ENCODE measurements at regions not wholly inside any gene's neighbourhood (a gene's known extent, or its start where the extent isn't known, plus 50 kb on each side); places are given as distances from the start of the nearest gene placed in this dataset.

GRCh38 chr15:37792351-37792750 is 142.1 kb upstream of the TMCO5A start:
- DNase-seq = no peak
- no peaks in the 10 kb centered on the region for H3K9me3 ChIP-seq
- TF ChIP-seq POLR2AphosphoS5 (IDR thresholded peaks at IDR 0.05) (no peak), EP300 (IDR thresholded peaks at IDR 0.05) (no peak), CTCF (IDR thresholded peaks at IDR 0.05) (no peak), POLR2A (IDR thresholded peaks at IDR 0.05) (no peak)
- H3K36me3 ChIP-seq = no peaks in the 10 kb centered on the region
- H3K27me3 ChIP-seq = no peaks in the 10 kb centered on the region
- H3K4me1 ChIP-seq = no peaks in the 10 kb centered on the region
- no peak overlapping the region for H3K4me3 ChIP-seq
- intact Hi-C loops (cut with DNase I; ENCODE audit: low total_unique reads) = no loop called here
- 68 to 82% (median 76%) methylated on average over 4 of the region's 4 CpGs for WGBS, 5 donors
- H3K27ac ChIP-seq = no peak overlapping the region

- TF ChIP-seq POLR2A (IDR thresholded peaks at IDR 0.05) (no peak), POLR2AphosphoS5 (IDR thresholded peaks at IDR 0.05) (no peak), EP300 (IDR thresholded peaks at IDR 0.05) (no peak), CTCF (IDR thresholded peaks at IDR 0.05) (no peak)
- intact Hi-C loops (cut with DNase I; ENCODE audit: low total_unique reads) = no loop called here
- H3K27me3 ChIP-seq = no peaks in the 10 kb centered on the region
- no peaks in the 10 kb centered on the region for H3K4me1 ChIP-seq
- 11 to 18% (median 16%) methylated on average over 2 of the region's 2 CpGs for WGBS, 5 donors
- no peaks in the 10 kb centered on the region for H3K36me3 ChIP-seq
- H3K27ac ChIP-seq = no peak overlapping the region
- H3K9me3 ChIP-seq = no peaks in the 10 kb centered on the region
- no peak overlapping the region for H3K4me3 ChIP-seq
- no peak for DNase-seq
Observed at GRCh38 chr15:37793851-37794250, 140.6 kb upstream of the TMCO5A start.

GRCh38 chr15:37794947-37795346 is 139.5 kb upstream of the TMCO5A start:
- H3K9me3 ChIP-seq = no peaks in the 10 kb centered on the region
- intact Hi-C loops (cut with DNase I; ENCODE audit: low total_unique reads) = no loop called here
- WGBS, 5 donors = 32 to 72% (median 40%) methylated on average over 1 of the region's 1 CpG
- no peak for TF ChIP-seq POLR2A (IDR thresholded peaks at IDR 0.05)
- no peak for TF ChIP-seq POLR2AphosphoS5 (IDR thresholded peaks at IDR 0.05)
- no peak for TF ChIP-seq CTCF (IDR thresholded peaks at IDR 0.05)
- TF ChIP-seq EP300 (IDR thresholded peaks at IDR 0.05) = no peak
- no peak for DNase-seq
- no peak overlapping the region for H3K4me3 ChIP-seq
- H3K27me3 ChIP-seq = no peaks in the 10 kb centered on the region
- H3K4me1 ChIP-seq = no peaks in the 10 kb centered on the region
- H3K27ac ChIP-seq = no peak overlapping the region
- no peaks in the 10 kb centered on the region for H3K36me3 ChIP-seq

- TF ChIP-seq EP300 (IDR thresholded peaks at IDR 0.05) = no peak
- no peak for TF ChIP-seq POLR2A (IDR thresholded peaks at IDR 0.05)
- no peak for TF ChIP-seq CTCF (IDR thresholded peaks at IDR 0.05)
- TF ChIP-seq POLR2AphosphoS5 (IDR thresholded peaks at IDR 0.05) = no peak
- no peaks in the 10 kb centered on the region for H3K27me3 ChIP-seq
- H3K36me3 ChIP-seq = no peaks in the 10 kb centered on the region
- DNase-seq = no peak
- H3K4me1 ChIP-seq = no peaks in the 10 kb centered on the region
- 35 to 49% (median 44%) methylated on average over 3 of the region's 3 CpGs for WGBS, 5 donors
- H3K4me3 ChIP-seq = no peak overlapping the region
- no peak overlapping the region for H3K27ac ChIP-seq
- no peaks in the 10 kb centered on the region for H3K9me3 ChIP-seq
- intact Hi-C loops (cut with DNase I; ENCODE audit: low total_unique reads) = no loop called here
Observed at GRCh38 chr15:37801529-37801928, 132.9 kb upstream of the TMCO5A start.
